Parathyroid adenoma (tissue), 2 donors: ENCODE measurements at regions not wholly inside any gene's neighbourhood (a gene's known extent, or its start where the extent isn't known, plus 50 kb on each side); places are given as distances from the start of the nearest gene placed in this dataset.

Source experiments
- H2AFZ ChIP-seq: fragments of 300-600 bp; sonication (generic); one replicate; pipeline ENCODE4 v1.7.0; 2017; ENCODE audit warnings: antibody characterized with exemption, mild to moderate bottlenecking
- H3K27ac ChIP-seq: fragments of 300-600 bp; sonication (generic); one replicate; pipeline ENCODE4 v1.7.0; 2017
- H3K27me3 ChIP-seq: fragments of 300-600 bp; sonication (generic); one replicate; pipeline ENCODE4 v1.7.0; 2017; ENCODE audit warnings: low read length; ENCODE audit not compliant: control insufficient read depth, insufficient read depth
- H3K36me3 ChIP-seq: fragments of 300-600 bp; sonication (generic); one replicate; pipeline ENCODE4 v1.7.0; 2017; ENCODE audit warnings: low read length; ENCODE audit not compliant: control insufficient read depth, insufficient read depth
- H3K4me1 ChIP-seq: fragments of 300-600 bp; sonication (generic); one replicate; pipeline ENCODE4 v1.7.0; 2017; ENCODE audit warnings: control low read depth
- H3K4me2 ChIP-seq: fragments of 300-600 bp; sonication (generic); one replicate; pipeline ENCODE4 v1.7.0; 2017; ENCODE audit warnings: low read length
- H3K4me3 ChIP-seq: fragments of 300-600 bp; sonication (generic); one replicate; pipeline ENCODE4 v1.7.0; 2017; ENCODE audit warnings: low read depth, low read length
- H3K79me2 ChIP-seq: fragments of 300-600 bp; sonication (generic); one replicate; pipeline ENCODE4 v1.7.0; 2017; ENCODE audit warnings: control low read depth
- H3K9ac ChIP-seq: fragments of 300-600 bp; sonication (generic); one replicate; pipeline ENCODE4 v1.7.0; 2017; ENCODE audit warnings: mild to moderate bottlenecking
- H3K9me3 ChIP-seq: fragments of 300-600 bp; sonication (generic); one replicate; pipeline ENCODE4 v1.7.0; 2017; ENCODE audit warnings: low read length; ENCODE audit not compliant: control insufficient read depth
- CTCF ChIP-seq: fragments of 300-600 bp; sonication (generic); IDR thresholded peaks from one replicate; pipeline ENCODE4 v1.7.0; 2017; ENCODE audit warnings: antibody characterized with exemption, mild to moderate bottlenecking
- donor health status: primary hyperparathyroidism.

- Histone ChIP-seq H3K36me3 (no peaks in the 10 kb centered on the region), H2AFZ (no peak overlapping the region), H3K4me2 (no peak overlapping the region), H3K9me3 (no peaks in the 10 kb centered on the region), H3K27ac (no peak overlapping the region), H3K4me1 (no peaks in the 10 kb centered on the region), H3K9ac (no peak overlapping the region), H3K27me3 (no peaks in the 10 kb centered on the region), H3K4me3 (no peak overlapping the region), H3K79me2 (no peaks in the 10 kb centered on the region)
- TF ChIP-seq CTCF: no peak
These were observed 770.6 kb downstream of the CCSER2 start for GRCh38 chr10:85098835-85099521.

GRCh38 chr10:85100495-85100894, 772.1 kb downstream of the CCSER2 start:
- H3K36me3 ChIP-seq: no peaks in the 10 kb centered on the region
- no peak for TF ChIP-seq CTCF
- H3K4me1 ChIP-seq: no peaks in the 10 kb centered on the region
- no peak overlapping the region for H3K4me3 ChIP-seq
- H3K9me3 ChIP-seq: no peaks in the 10 kb centered on the region
- no peak overlapping the region for H3K9ac ChIP-seq
- no peaks in the 10 kb centered on the region for H3K79me2 ChIP-seq
- H3K27ac ChIP-seq: no peak overlapping the region
- H3K27me3 ChIP-seq: no peaks in the 10 kb centered on the region
- H2AFZ ChIP-seq: no peak overlapping the region
- H3K4me2 ChIP-seq: no peak overlapping the region

GRCh38 chr10:85105614-85106255, 777.3 kb downstream of the CCSER2 start:
- Histone ChIP-seq H3K4me1 (no peaks in the 10 kb centered on the region), H3K4me3 (no peak overlapping the region), H3K36me3 (no peaks in the 10 kb centered on the region), H3K79me2 (no peaks in the 10 kb centered on the region), H3K4me2 (no peak overlapping the region), H3K9me3 (no peaks in the 10 kb centered on the region), H3K27me3 (no peaks in the 10 kb centered on the region), H2AFZ (no peak overlapping the region), H3K9ac (no peak overlapping the region), H3K27ac (no peak overlapping the region)
- no peak for TF ChIP-seq CTCF

- no peaks in the 10 kb centered on the region for H3K36me3 ChIP-seq
- H3K4me1 ChIP-seq: no peaks in the 10 kb centered on the region
- H3K4me2 ChIP-seq: no peak overlapping the region
- no peak overlapping the region for H3K4me3 ChIP-seq
- H3K79me2 ChIP-seq: no peaks in the 10 kb centered on the region
- H3K9ac ChIP-seq: no peak overlapping the region
- H3K9me3 ChIP-seq: no peaks in the 10 kb centered on the region
- no peak overlapping the region for H2AFZ ChIP-seq
- TF ChIP-seq CTCF: no peak
- no peak overlapping the region for H3K27ac ChIP-seq
- H3K27me3 ChIP-seq: no peaks in the 10 kb centered on the region
These were observed 782.9 kb downstream of the CCSER2 start for GRCh38 chr10:85111271-85111670.

- H3K27ac ChIP-seq: no peak overlapping the region
- peaks cover 4% of the 10 kb centered on the region for H3K27me3 ChIP-seq
- no peaks in the 10 kb centered on the region for H3K4me1 ChIP-seq
- no peaks in the 10 kb centered on the region for H3K79me2 ChIP-seq
- no peak for TF ChIP-seq CTCF
- no peaks in the 10 kb centered on the region for H3K36me3 ChIP-seq
- no peak overlapping the region for H3K4me2 ChIP-seq
- H3K9me3 ChIP-seq: no peaks in the 10 kb centered on the region
- no peak overlapping the region for H3K4me3 ChIP-seq
- H2AFZ ChIP-seq: no peak overlapping the region
- no peak overlapping the region for H3K9ac ChIP-seq
These were observed 796.2 kb downstream of the CCSER2 start for GRCh38 chr10:85124603-85125051.
